ENCODE measurements at regions not wholly inside any gene's neighbourhood (a gene's known extent, or its start where the extent isn't known, plus 50 kb on each side); places are given as distances from the start of the nearest gene placed in this dataset.

DNA sequence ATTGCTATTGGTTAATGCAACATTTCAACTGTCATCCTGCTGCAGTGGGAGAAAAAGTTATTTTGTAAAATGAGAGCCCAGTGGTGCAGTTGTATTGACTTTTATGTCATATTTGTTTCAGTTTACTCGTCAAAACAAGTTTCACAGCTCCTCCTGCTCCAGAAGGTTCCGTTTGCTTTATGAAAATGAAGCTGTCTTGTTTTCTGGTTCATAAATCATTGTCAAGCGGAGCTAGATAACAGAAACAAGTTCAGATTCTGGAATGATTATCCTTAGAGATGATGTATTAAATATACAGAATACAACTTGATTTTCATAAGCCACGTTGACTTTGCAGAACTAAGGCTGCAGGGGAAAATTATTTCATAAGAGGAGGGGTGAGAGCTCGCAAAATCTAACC is 970.5 kb upstream of the NR2F2 start:
- TF ChIP-seq CSDC2 (CRISPR knock-in tag; IDR thresholded peaks at IDR 0.05), result no peak
- no peak for TF ChIP-seq CSRNP3 (CRISPR knock-in tag; IDR thresholded peaks at IDR 0.05)
- TF ChIP-seq GLIS3 (CRISPR knock-in tag; IDR thresholded peaks at IDR 0.05), result no peak
- no peak for TF ChIP-seq OSR1 (CRISPR knock-in tag; IDR thresholded peaks at IDR 0.05)
- no peak for TF ChIP-seq PPARA (CRISPR knock-in tag; IDR thresholded peaks at IDR 0.05; ENCODE audit: borderline replicate concordance)
- no peak for TF ChIP-seq PATZ1 (CRISPR knock-in tag; IDR thresholded peaks at IDR 0.05; ENCODE audit: borderline replicate concordance)
- no peak for TF ChIP-seq SNAI2 (CRISPR knock-in tag; IDR thresholded peaks at IDR 0.05)
- no peak for TF ChIP-seq ZFP30 (CRISPR knock-in tag; IDR thresholded peaks at IDR 0.05)
- ATAC-seq, result no peak

GRCh38 chr15:95362306-95362705 is 968.2 kb upstream of the NR2F2 start:
- ATAC-seq, result no peak
- no peak for TF ChIP-seq ZNF8 (CRISPR knock-in tag; IDR thresholded peaks at IDR 0.05)
- TF ChIP-seq SNAI2 (CRISPR knock-in tag; IDR thresholded peaks at IDR 0.05), result no peak
- TF ChIP-seq RARB (CRISPR knock-in tag; IDR thresholded peaks at IDR 0.05), result no peak
- TF ChIP-seq ZFP30 (CRISPR knock-in tag; IDR thresholded peaks at IDR 0.05), result no peak
- no peak for TF ChIP-seq ESRRG (CRISPR knock-in tag; IDR thresholded peaks at IDR 0.05)
- TF ChIP-seq, protein P1, sequence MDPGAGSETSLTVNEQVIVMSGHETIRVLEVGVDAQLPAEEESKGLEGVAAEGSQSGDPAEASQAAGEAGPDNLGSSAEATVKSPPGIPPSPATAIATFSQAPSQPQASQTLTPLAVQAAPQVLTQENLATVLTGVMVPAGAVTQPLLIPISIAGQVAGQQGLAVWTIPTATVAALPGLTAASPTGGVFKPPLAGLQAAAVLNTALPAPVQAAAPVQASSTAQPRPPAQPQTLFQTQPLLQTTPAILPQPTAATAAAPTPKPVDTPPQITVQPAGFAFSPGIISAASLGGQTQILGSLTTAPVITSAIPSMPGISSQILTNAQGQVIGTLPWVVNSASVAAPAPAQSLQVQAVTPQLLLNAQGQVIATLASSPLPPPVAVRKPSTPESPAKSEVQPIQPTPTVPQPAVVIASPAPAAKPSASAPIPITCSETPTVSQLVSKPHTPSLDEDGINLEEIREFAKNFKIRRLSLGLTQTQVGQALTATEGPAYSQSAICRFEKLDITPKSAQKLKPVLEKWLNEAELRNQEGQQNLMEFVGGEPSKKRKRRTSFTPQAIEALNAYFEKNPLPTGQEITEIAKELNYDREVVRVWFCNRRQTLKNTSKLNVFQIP (CRISPR knock-in tag; IDR thresholded peaks at IDR 0.05; ENCODE audit: borderline replicate concordance, low read depth), result no peak
- TF ChIP-seq, protein P2, sequence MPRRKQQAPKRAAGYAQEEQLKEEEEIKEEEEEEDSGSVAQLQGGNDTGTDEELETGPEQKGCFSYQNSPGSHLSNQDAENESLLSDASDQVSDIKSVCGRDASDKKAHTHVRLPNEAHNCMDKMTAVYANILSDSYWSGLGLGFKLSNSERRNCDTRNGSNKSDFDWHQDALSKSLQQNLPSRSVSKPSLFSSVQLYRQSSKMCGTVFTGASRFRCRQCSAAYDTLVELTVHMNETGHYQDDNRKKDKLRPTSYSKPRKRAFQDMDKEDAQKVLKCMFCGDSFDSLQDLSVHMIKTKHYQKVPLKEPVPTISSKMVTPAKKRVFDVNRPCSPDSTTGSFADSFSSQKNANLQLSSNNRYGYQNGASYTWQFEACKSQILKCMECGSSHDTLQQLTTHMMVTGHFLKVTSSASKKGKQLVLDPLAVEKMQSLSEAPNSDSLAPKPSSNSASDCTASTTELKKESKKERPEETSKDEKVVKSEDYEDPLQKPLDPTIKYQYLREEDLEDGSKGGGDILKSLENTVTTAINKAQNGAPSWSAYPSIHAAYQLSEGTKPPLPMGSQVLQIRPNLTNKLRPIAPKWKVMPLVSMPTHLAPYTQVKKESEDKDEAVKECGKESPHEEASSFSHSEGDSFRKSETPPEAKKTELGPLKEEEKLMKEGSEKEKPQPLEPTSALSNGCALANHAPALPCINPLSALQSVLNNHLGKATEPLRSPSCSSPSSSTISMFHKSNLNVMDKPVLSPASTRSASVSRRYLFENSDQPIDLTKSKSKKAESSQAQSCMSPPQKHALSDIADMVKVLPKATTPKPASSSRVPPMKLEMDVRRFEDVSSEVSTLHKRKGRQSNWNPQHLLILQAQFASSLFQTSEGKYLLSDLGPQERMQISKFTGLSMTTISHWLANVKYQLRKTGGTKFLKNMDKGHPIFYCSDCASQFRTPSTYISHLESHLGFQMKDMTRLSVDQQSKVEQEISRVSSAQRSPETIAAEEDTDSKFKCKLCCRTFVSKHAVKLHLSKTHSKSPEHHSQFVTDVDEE (CRISPR knock-in tag; IDR thresholded peaks at IDR 0.05), result no peak
- TF ChIP-seq TCF4 (CRISPR knock-in tag; IDR thresholded peaks at IDR 0.05; ENCODE audit: borderline replicate concordance), result no peak
- no peak for TF ChIP-seq OSR1 (CRISPR knock-in tag; IDR thresholded peaks at IDR 0.05)
- TF ChIP-seq CSRNP3 (CRISPR knock-in tag; IDR thresholded peaks at IDR 0.05), result no peak
- no peak for TF ChIP-seq ZC3H10 (CRISPR knock-in tag; IDR thresholded peaks at IDR 0.05)
- no peak for TF ChIP-seq TOX (CRISPR knock-in tag; IDR thresholded peaks at IDR 0.05; ENCODE audit: borderline replicate concordance)
- no peak for TF ChIP-seq PPARA (CRISPR knock-in tag; IDR thresholded peaks at IDR 0.05; ENCODE audit: borderline replicate concordance)
- no peak for TF ChIP-seq GLIS3 (CRISPR knock-in tag; IDR thresholded peaks at IDR 0.05)
- no peak for TF ChIP-seq PATZ1 (CRISPR knock-in tag; IDR thresholded peaks at IDR 0.05; ENCODE audit: borderline replicate concordance)

DNA sequence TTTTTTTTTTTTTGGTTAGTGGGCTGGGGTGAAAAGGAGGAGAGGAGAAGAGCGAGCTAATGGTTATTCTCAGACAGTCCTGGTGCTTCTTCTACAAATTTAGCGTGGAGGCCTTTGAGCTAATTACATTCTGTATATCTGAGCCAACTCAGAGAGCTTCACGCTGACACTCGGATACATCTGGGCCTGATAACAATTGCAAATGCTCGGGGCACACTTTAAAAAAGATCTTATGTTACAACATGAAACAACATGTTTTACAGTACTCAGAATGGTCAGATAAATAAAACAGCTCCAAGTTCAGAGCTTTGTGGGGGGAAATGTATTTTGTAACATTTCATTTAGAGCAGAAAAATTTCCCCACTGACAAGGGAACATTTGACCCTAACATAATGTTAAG is 966.9 kb upstream of the NR2F2 start:
- ATAC-seq, result no peak
- no peak for TF ChIP-seq ZNF565 (CRISPR knock-in tag; conservative IDR thresholded peaks at IDR 0.05; ENCODE audit: low read depth)
- TF ChIP-seq ARNTL (CRISPR knock-in tag; IDR thresholded peaks at IDR 0.05; ENCODE audit: borderline replicate concordance, low read depth), result no peak
- no peak for TF ChIP-seq BACH2 (CRISPR knock-in tag; IDR thresholded peaks at IDR 0.05; ENCODE audit: borderline replicate concordance)
- TF ChIP-seq CSDC2 (CRISPR knock-in tag; IDR thresholded peaks at IDR 0.05), result no peak
- TF ChIP-seq, protein P1 (CRISPR knock-in tag; IDR thresholded peaks at IDR 0.05; ENCODE audit: borderline replicate concordance, low read depth), result no peak
- no peak for TF ChIP-seq TOX (CRISPR knock-in tag; IDR thresholded peaks at IDR 0.05; ENCODE audit: borderline replicate concordance)
- TF ChIP-seq ISL1 (CRISPR knock-in tag; IDR thresholded peaks at IDR 0.05), result no peak

Measured in SK-N-SH treated with all-trans-retinoic acid at 6 μM for 48 hours (cell line).